HL-60 (cell line): ENCODE measurements at regions not wholly inside any gene's neighbourhood (a gene's known extent, or its start where the extent isn't known, plus 50 kb on each side); places are given as distances from the start of the nearest gene placed in this dataset.

Source experiments
- CTCF ChIP-seq: IDR thresholded peaks from one replicate; pipeline ENCODE4 v1.5.1; 2011; ENCODE audit warnings: low read length, control low read depth, inconsistent platforms; ENCODE audit not compliant: insufficient read depth
- GABPA ChIP-seq: IDR thresholded peaks from 2 replicates; pipeline ENCODE4 v1.6.1; 2012; ENCODE audit warnings: low read depth
- POLR2AphosphoS5 ChIP-seq: IDR thresholded peaks from 2 replicates; pipeline ENCODE4 v1.6.1; 2012; ENCODE audit warnings: low read depth
- TF ChIP-seq, protein P1 (sequence below): IDR thresholded peaks from 2 replicates; pipeline ENCODE4 v1.6.1; 2012; ENCODE audit warnings: low read depth; ENCODE audit not compliant: insufficient replicate concordance

- TF ChIP-seq CTCF: no peak
- no peak for TF ChIP-seq POLR2AphosphoS5
- TF ChIP-seq, protein P1, sequence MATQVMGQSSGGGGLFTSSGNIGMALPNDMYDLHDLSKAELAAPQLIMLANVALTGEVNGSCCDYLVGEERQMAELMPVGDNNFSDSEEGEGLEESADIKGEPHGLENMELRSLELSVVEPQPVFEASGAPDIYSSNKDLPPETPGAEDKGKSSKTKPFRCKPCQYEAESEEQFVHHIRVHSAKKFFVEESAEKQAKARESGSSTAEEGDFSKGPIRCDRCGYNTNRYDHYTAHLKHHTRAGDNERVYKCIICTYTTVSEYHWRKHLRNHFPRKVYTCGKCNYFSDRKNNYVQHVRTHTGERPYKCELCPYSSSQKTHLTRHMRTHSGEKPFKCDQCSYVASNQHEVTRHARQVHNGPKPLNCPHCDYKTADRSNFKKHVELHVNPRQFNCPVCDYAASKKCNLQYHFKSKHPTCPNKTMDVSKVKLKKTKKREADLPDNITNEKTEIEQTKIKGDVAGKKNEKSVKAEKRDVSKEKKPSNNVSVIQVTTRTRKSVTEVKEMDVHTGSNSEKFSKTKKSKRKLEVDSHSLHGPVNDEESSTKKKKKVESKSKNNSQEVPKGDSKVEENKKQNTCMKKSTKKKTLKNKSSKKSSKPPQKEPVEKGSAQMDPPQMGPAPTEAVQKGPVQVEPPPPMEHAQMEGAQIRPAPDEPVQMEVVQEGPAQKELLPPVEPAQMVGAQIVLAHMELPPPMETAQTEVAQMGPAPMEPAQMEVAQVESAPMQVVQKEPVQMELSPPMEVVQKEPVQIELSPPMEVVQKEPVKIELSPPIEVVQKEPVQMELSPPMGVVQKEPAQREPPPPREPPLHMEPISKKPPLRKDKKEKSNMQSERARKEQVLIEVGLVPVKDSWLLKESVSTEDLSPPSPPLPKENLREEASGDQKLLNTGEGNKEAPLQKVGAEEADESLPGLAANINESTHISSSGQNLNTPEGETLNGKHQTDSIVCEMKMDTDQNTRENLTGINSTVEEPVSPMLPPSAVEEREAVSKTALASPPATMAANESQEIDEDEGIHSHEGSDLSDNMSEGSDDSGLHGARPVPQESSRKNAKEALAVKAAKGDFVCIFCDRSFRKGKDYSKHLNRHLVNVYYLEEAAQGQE: no peak
- no peak for TF ChIP-seq GABPA
Measured at GRCh38 chr3:78070188-78070587, 1030.3 kb downstream of the ROBO2 start.
